ENCODE measurements at regions not wholly inside any gene's neighbourhood (a gene's known extent, or its start where the extent isn't known, plus 50 kb on each side); places are given as distances from the start of the nearest gene placed in this dataset.

GRCh38 chr18:6646801-6647200, 82.7 kb upstream of the ARHGAP28 start:
- Histone ChIP-seq H3K9me3 (ENCODE audit: control insufficient read depth, insufficient read depth, low read length) (no peaks in the 10 kb centered on the region), H3K27ac (ENCODE audit: low read depth, low read length) (no peak overlapping the region), H4K20me1 (ENCODE audit: control insufficient read depth, insufficient read depth, low read depth, low read length) (no peaks in the 10 kb centered on the region), H3K79me2 (ENCODE audit: control insufficient read depth, low read length) (no peaks in the 10 kb centered on the region), H3K9me2 (replicated peaks; ENCODE audit: control insufficient read depth, low read length) (no peaks in the 10 kb centered on the region), H3K4me1 (ENCODE audit: control insufficient read depth, low read length) (no peaks in the 10 kb centered on the region), H3K36me3 (ENCODE audit: control insufficient read depth, low read length) (no peaks in the 10 kb centered on the region), H3K27me3 (ENCODE audit: control insufficient read depth, low read length) (no peaks in the 10 kb centered on the region), H3K4me2 (ENCODE audit: low read length) (no peak overlapping the region), H3F3A (ENCODE audit: control insufficient read depth, insufficient read depth) (no peaks in the 10 kb centered on the region), H3K4me3 (ENCODE audit: low read length) (no peak overlapping the region)
- no peak for TF ChIP-seq EZH2phosphoT487 (IDR thresholded peaks at IDR 0.05; ENCODE audit: borderline replicate concordance, low read length)
- no peak for TF ChIP-seq CTCF (IDR thresholded peaks at IDR 0.05; ENCODE audit: low read depth, low read length, poor library complexity, severe bottlenecking)

GRCh38 chr18:6648581-6648980, 80.9 kb upstream of the ARHGAP28 start:
- no peaks in the 10 kb centered on the region for H3K79me2 ChIP-seq (ENCODE audit: control insufficient read depth, low read length)
- H3K4me1 ChIP-seq (ENCODE audit: control insufficient read depth, low read length), result no peaks in the 10 kb centered on the region
- no peak overlapping the region for H3K27ac ChIP-seq (ENCODE audit: low read depth, low read length)
- H3K4me3 ChIP-seq (ENCODE audit: low read length), result no peak overlapping the region
- H3K36me3 ChIP-seq (ENCODE audit: control insufficient read depth, low read length), result no peaks in the 10 kb centered on the region
- H4K20me1 ChIP-seq (ENCODE audit: control insufficient read depth, insufficient read depth, low read depth, low read length), result no peaks in the 10 kb centered on the region
- no peaks in the 10 kb centered on the region for H3K9me2 ChIP-seq (replicated peaks; ENCODE audit: control insufficient read depth, low read length)
- H3K9me3 ChIP-seq (ENCODE audit: control insufficient read depth, insufficient read depth, low read length), result no peaks in the 10 kb centered on the region
- TF ChIP-seq CTCF (IDR thresholded peaks at IDR 0.05; ENCODE audit: low read depth, low read length, poor library complexity, severe bottlenecking) (no peak), EZH2phosphoT487 (IDR thresholded peaks at IDR 0.05; ENCODE audit: borderline replicate concordance, low read length) (no peak)
- no peaks in the 10 kb centered on the region for H3F3A ChIP-seq (ENCODE audit: control insufficient read depth, insufficient read depth)
- H3K27me3 ChIP-seq (ENCODE audit: control insufficient read depth, low read length), result no peaks in the 10 kb centered on the region
- no peak overlapping the region for H3K4me2 ChIP-seq (ENCODE audit: low read length)

GRCh38 chr18:6649421-6650126, 79.9 kb upstream of the ARHGAP28 start:
- Histone ChIP-seq H3K27me3 (ENCODE audit: control insufficient read depth, low read length) (no peaks in the 10 kb centered on the region), H3K9me2 (replicated peaks; ENCODE audit: control insufficient read depth, low read length) (no peaks in the 10 kb centered on the region), H3K79me2 (ENCODE audit: control insufficient read depth, low read length) (no peaks in the 10 kb centered on the region), H3K9me3 (ENCODE audit: control insufficient read depth, insufficient read depth, low read length) (no peaks in the 10 kb centered on the region), H3F3A (ENCODE audit: control insufficient read depth, insufficient read depth) (no peaks in the 10 kb centered on the region), H3K36me3 (ENCODE audit: control insufficient read depth, low read length) (no peaks in the 10 kb centered on the region), H3K27ac (ENCODE audit: low read depth, low read length) (no peak overlapping the region), H3K4me1 (ENCODE audit: control insufficient read depth, low read length) (no peaks in the 10 kb centered on the region), H4K20me1 (ENCODE audit: control insufficient read depth, insufficient read depth, low read depth, low read length) (no peaks in the 10 kb centered on the region), H3K4me2 (ENCODE audit: low read length) (no peak overlapping the region), H3K4me3 (ENCODE audit: low read length) (no peak overlapping the region)
- TF ChIP-seq EZH2phosphoT487 (IDR thresholded peaks at IDR 0.05; ENCODE audit: borderline replicate concordance, low read length), result no peak
- no peak for TF ChIP-seq CTCF (IDR thresholded peaks at IDR 0.05; ENCODE audit: low read depth, low read length, poor library complexity, severe bottlenecking)

All from DOHH2 (cell line).